ENCODE measurements at regions not wholly inside any gene's neighbourhood (a gene's known extent, or its start where the extent isn't known, plus 50 kb on each side); places are given as distances from the start of the nearest gene placed in this dataset.

DNA sequence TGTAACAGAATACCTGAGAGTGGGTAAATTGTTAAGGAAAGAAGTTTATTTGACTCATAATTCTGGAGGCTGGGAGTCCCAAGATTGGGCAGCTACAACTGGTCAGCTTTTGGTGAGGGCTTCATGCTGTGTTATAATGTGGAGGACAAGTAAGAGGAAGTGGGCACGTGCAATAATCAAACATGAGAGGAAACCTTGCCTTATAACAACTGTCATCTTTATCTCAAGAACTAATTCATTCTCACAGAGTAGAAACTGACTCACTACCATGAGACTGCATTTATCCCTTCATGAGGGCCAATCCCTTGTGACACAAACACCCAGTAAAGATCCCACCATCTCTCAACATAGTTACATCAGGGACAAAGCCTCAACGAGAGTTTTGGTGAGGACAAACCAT lies 318.1 kb upstream of the NT5C1B start:
- no peak for DNase-seq (ENCODE audit: low read depth)
- no peak overlapping the region for H3K4me3 ChIP-seq (ENCODE audit: low read length)
- TF ChIP-seq CTCF (IDR thresholded peaks at IDR 0.05; ENCODE audit: insufficient read depth, low read depth, low read length, missing control alignments) = no peak

DNA sequence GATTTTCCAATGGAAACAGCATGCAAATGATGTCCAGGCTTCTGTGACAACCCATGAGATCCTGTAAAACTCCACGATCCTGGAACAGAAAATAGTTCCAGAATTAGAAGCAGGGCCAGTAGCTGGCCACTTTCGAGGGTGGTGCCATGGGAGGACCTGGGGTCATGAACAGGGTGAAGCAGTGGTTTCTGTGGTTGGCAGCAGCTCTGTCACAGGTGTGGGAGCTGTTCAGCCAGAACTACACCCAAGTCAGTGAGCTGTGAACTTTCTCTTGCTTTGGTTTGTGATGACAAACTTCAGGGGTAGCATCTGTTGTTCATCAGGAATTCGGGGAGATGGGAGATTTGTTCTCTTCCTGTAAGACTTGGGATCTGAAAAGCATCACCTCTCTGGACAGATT lies 314.4 kb upstream of the NT5C1B start:
- TF ChIP-seq CTCF (IDR thresholded peaks at IDR 0.05; ENCODE audit: insufficient read depth, low read depth, low read length, missing control alignments) = no peak
- H3K4me3 ChIP-seq (ENCODE audit: low read length) = no peak overlapping the region
- no peak for DNase-seq (ENCODE audit: low read depth)

GRCh38 chr2:18901242-18901641 lies 311.9 kb upstream of the NT5C1B start:
- no peak for TF ChIP-seq CTCF (IDR thresholded peaks at IDR 0.05; ENCODE audit: insufficient read depth, low read depth, low read length, missing control alignments)
- H3K4me3 ChIP-seq (ENCODE audit: low read length) = no peak overlapping the region
- DNase-seq (ENCODE audit: low read depth) = no peak

DNA sequence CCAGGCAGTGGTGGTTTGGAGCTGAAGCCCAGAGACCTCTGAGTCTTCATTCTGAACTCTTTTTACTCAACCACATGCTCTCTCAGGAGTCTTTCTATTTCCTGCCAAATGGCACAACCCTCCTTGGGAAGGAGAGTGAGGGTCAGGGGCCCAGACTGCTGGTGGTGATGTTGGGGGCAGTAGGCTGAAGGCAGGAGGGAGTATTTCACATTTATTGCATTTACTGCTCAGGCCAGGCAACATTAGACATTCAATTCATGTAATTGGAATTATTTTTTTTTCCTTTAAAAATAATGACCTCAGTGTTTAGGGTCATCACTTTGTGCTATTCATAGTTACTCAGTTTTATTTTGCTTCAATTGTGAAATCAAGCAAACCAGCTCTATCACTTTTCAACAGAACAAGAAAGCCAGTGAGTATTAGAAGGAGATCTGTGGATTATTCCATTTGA lies 311.3 kb upstream of the NT5C1B start:
- no peak overlapping the region for H3K4me3 ChIP-seq (ENCODE audit: low read length)
- no peak for TF ChIP-seq CTCF (IDR thresholded peaks at IDR 0.05; ENCODE audit: insufficient read depth, low read depth, low read length, missing control alignments)
- peak; percentile 16 for DNase-seq (ENCODE audit: low read depth)

GRCh38 chr2:18899725-18900124 lies 310.4 kb upstream of the NT5C1B start:
- H3K4me3 ChIP-seq (ENCODE audit: low read length) = no peak overlapping the region
- no peak for TF ChIP-seq CTCF (IDR thresholded peaks at IDR 0.05; ENCODE audit: insufficient read depth, low read depth, low read length, missing control alignments)

GRCh38 chr2:18898271-18898670 lies 308.9 kb upstream of the NT5C1B start:
- no peak overlapping the region for H3K4me3 ChIP-seq (ENCODE audit: low read length)
- no peak for TF ChIP-seq CTCF (IDR thresholded peaks at IDR 0.05; ENCODE audit: insufficient read depth, low read depth, low read length, missing control alignments)
- no peak for DNase-seq (ENCODE audit: low read depth)

More at GRCh38 chr2:18899725-18900124, 310.4 kb upstream of the NT5C1B start:
- DNase-seq (ENCODE audit: low read depth) = no peak

- TF ChIP-seq CTCF (IDR thresholded peaks at IDR 0.05; ENCODE audit: insufficient read depth, low read depth, low read length, missing control alignments) = no peak
- H3K4me3 ChIP-seq (ENCODE audit: low read length) = no peak overlapping the region
- no peak for DNase-seq (ENCODE audit: low read depth)
Observed at GRCh38 chr2:18896125-18896764, 306.9 kb upstream of the NT5C1B start.
